HL-60 (cell line): ENCODE measurements at regions not wholly inside any gene's neighbourhood (a gene's known extent, or its start where the extent isn't known, plus 50 kb on each side); places are given as distances from the start of the nearest gene placed in this dataset.

ENCODE experiments used
- TF ChIP-seq, protein P1 (sequence below): IDR thresholded peaks from one replicate; pipeline ENCODE4 v1.5.1; 2011; ENCODE audit warnings: low read length, control low read depth, inconsistent platforms; ENCODE audit not compliant: insufficient read depth
- TF ChIP-seq, protein P2 (sequence below): IDR thresholded peaks from 2 replicates; pipeline ENCODE4 v1.6.1; 2012; ENCODE audit warnings: low read depth; ENCODE audit not compliant: insufficient replicate concordance

- TF ChIP-seq, protein P1, sequence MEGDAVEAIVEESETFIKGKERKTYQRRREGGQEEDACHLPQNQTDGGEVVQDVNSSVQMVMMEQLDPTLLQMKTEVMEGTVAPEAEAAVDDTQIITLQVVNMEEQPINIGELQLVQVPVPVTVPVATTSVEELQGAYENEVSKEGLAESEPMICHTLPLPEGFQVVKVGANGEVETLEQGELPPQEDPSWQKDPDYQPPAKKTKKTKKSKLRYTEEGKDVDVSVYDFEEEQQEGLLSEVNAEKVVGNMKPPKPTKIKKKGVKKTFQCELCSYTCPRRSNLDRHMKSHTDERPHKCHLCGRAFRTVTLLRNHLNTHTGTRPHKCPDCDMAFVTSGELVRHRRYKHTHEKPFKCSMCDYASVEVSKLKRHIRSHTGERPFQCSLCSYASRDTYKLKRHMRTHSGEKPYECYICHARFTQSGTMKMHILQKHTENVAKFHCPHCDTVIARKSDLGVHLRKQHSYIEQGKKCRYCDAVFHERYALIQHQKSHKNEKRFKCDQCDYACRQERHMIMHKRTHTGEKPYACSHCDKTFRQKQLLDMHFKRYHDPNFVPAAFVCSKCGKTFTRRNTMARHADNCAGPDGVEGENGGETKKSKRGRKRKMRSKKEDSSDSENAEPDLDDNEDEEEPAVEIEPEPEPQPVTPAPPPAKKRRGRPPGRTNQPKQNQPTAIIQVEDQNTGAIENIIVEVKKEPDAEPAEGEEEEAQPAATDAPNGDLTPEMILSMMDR, result no peak
- TF ChIP-seq, protein P2, sequence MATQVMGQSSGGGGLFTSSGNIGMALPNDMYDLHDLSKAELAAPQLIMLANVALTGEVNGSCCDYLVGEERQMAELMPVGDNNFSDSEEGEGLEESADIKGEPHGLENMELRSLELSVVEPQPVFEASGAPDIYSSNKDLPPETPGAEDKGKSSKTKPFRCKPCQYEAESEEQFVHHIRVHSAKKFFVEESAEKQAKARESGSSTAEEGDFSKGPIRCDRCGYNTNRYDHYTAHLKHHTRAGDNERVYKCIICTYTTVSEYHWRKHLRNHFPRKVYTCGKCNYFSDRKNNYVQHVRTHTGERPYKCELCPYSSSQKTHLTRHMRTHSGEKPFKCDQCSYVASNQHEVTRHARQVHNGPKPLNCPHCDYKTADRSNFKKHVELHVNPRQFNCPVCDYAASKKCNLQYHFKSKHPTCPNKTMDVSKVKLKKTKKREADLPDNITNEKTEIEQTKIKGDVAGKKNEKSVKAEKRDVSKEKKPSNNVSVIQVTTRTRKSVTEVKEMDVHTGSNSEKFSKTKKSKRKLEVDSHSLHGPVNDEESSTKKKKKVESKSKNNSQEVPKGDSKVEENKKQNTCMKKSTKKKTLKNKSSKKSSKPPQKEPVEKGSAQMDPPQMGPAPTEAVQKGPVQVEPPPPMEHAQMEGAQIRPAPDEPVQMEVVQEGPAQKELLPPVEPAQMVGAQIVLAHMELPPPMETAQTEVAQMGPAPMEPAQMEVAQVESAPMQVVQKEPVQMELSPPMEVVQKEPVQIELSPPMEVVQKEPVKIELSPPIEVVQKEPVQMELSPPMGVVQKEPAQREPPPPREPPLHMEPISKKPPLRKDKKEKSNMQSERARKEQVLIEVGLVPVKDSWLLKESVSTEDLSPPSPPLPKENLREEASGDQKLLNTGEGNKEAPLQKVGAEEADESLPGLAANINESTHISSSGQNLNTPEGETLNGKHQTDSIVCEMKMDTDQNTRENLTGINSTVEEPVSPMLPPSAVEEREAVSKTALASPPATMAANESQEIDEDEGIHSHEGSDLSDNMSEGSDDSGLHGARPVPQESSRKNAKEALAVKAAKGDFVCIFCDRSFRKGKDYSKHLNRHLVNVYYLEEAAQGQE, result no peak
Observed at GRCh38 chr10:129179972-129180678, 286.9 kb upstream of the MGMT start.
